GM23338 (cell line): ENCODE measurements at regions not wholly inside any gene's neighbourhood (a gene's known extent, or its start where the extent isn't known, plus 50 kb on each side); places are given as distances from the start of the nearest gene placed in this dataset.

ENCODE experiments used
- ATAC-seq: fragments of 200-7000 bp; cut with Tn5 transposase; 3 replicates; pipeline ENCODE4 v1.9.1; 2020
- DNase-seq: peaks from one replicate; pipeline ENCODE4 v3.0.0-alpha.2; 2015; ENCODE audit warnings: low spot score
- H2AFZ ChIP-seq: fragments of 200-600 bp; sonication (generic); 2 replicates; pipeline ENCODE4 v1.8.0; 2016; ENCODE audit warnings: antibody characterized with exemption, mild to moderate bottlenecking, moderate library complexity
- H3F3A ChIP-seq: fragments of 200-600 bp; sonication (generic); replicated peaks from 2 replicates; pipeline ENCODE4 v1.8.0; 2017; ENCODE audit warnings: antibody characterized with exemption, mixed run types, low read depth
- H3K27ac ChIP-seq: fragments of 200-600 bp; sonication (generic); 2 replicates; pipeline ENCODE4 v1.6.1; 2016; ENCODE audit warnings: low read depth
- H3K27me3 ChIP-seq: fragments of 200-600 bp; sonication (generic); 2 replicates; pipeline ENCODE4 v1.8.0; 2016; ENCODE audit warnings: mild to moderate bottlenecking, mixed run types, moderate library complexity; ENCODE audit not compliant: insufficient read depth
- H3K36me3 ChIP-seq: fragments of 200-600 bp; sonication (generic); 2 replicates; pipeline ENCODE4 v1.8.0; 2016; ENCODE audit warnings: mild to moderate bottlenecking; ENCODE audit not compliant: insufficient read depth
- H3K4me1 ChIP-seq: fragments of 200-600 bp; sonication (generic); 2 replicates; pipeline ENCODE4 v1.8.0; 2016; ENCODE audit warnings: mild to moderate bottlenecking, moderate library complexity; ENCODE audit not compliant: insufficient read depth
- H3K4me2 ChIP-seq: fragments of 200-600 bp; sonication (generic); 2 replicates; pipeline ENCODE4 v1.7.1; 2017; ENCODE audit warnings: mixed run types
- H3K4me3 ChIP-seq: fragments of 200-600 bp; sonication (generic); 2 replicates; pipeline ENCODE4 v1.6.1; 2016; ENCODE audit warnings: mixed run types
- H3K79me2 ChIP-seq: fragments of 200-600 bp; sonication (generic); replicated peaks from 2 replicates; pipeline ENCODE4 v1.8.0; 2017; ENCODE audit warnings: mild to moderate bottlenecking; ENCODE audit not compliant: insufficient read depth
- H3K9me2 ChIP-seq: fragments of 200-600 bp; sonication (generic); 2 replicates; pipeline ENCODE4 v1.8.0; 2017; ENCODE audit not compliant: insufficient read depth
- H4K20me1 ChIP-seq: fragments of 200-600 bp; sonication (generic); replicated peaks from 2 replicates; pipeline ENCODE4 v1.8.0; 2017; ENCODE audit warnings: mild to moderate bottlenecking; ENCODE audit not compliant: insufficient read depth
- H3K27ac Mint-ChIP-seq: 2 replicates; pipeline ENCODE4 v1.8.0; 2020; ENCODE audit warnings: inconsistent platforms, mild to moderate bottlenecking, moderate library complexity, mixed read lengths
- H3K27me3 Mint-ChIP-seq: 3 replicates; pipeline ENCODE4 v1.8.0; 2022; ENCODE audit warnings: low read depth, mild to moderate bottlenecking, moderate library complexity, mixed read lengths, inconsistent platforms; ENCODE audit not compliant: insufficient read depth, poor library complexity
- H3K36me3 Mint-ChIP-seq: 3 replicates; pipeline ENCODE4 v1.8.0; 2021; ENCODE audit warnings: low read depth, mild to moderate bottlenecking, inconsistent platforms, moderate library complexity, mixed read lengths
- H3K4me1 Mint-ChIP-seq: 3 replicates; pipeline ENCODE4 v1.8.0; 2020; ENCODE audit warnings: mild to moderate bottlenecking, inconsistent platforms, mixed read lengths
- H3K4me3 Mint-ChIP-seq: 3 replicates; pipeline ENCODE4 v1.8.0; 2021; ENCODE audit warnings: moderate library complexity, mild to moderate bottlenecking, inconsistent platforms, mixed read lengths
- H3K9me3 Mint-ChIP-seq: 3 replicates; pipeline ENCODE4 v1.8.0; 2020; ENCODE audit warnings: moderate library complexity, mild to moderate bottlenecking, inconsistent platforms, mixed read lengths
- CREB1 ChIP-seq: fragments of 250-450 bp; sonication (Bioruptor Pico); IDR thresholded peaks from 2 replicates; pipeline ENCODE4 v1.5.0; 2020; ENCODE audit warnings: low read depth, mild to moderate bottlenecking, moderate library complexity
- EZH2 ChIP-seq: fragments of 200-600 bp; sonication (generic); IDR thresholded peaks from one replicate; pipeline ENCODE4 v1.8.0; 2017; ENCODE audit warnings: antibody characterized with exemption, mild to moderate bottlenecking, low read depth; ENCODE audit not compliant: unreplicated experiment
- EZH2phosphoT487 ChIP-seq: fragments of 200-600 bp; sonication (generic); IDR thresholded peaks from one replicate; pipeline ENCODE4 v1.8.1; 2018; ENCODE audit warnings: antibody characterized with exemption; ENCODE audit not compliant: unreplicated experiment
- JUNB ChIP-seq: IDR thresholded peaks from one replicate; pipeline ENCODE4 v1.6.1; 2016; ENCODE audit warnings: antibody characterized with exemption; ENCODE audit not compliant: unreplicated experiment
- STAT1 ChIP-seq: IDR thresholded peaks from one replicate; pipeline ENCODE4 v1.6.1; 2016; ENCODE audit warnings: antibody characterized with exemption; ENCODE audit not compliant: unreplicated experiment
- ZNF114 ChIP-seq: fragments of 250-450 bp; sonication (Bioruptor Pico); IDR thresholded peaks from 2 replicates; pipeline ENCODE4 v1.5.0; 2020; ENCODE audit warnings: mild to moderate bottlenecking, moderate library complexity
- ZNF462 ChIP-seq: fragments of 250-450 bp; sonication (Bioruptor Pico); IDR thresholded peaks from 2 replicates; pipeline ENCODE4 v1.5.0; 2020; ENCODE audit warnings: mild to moderate bottlenecking, moderate library complexity
- TF ChIP-seq, protein P1 (sequence below), 2 experiments: fragments of 200-600 bp in 1 of 2; sonication (generic) in 1 of 2; conservative IDR thresholded peaks; 2 replicates each; pipeline versions ENCODE4 v1.5.1 to v1.6.1; 2016 to 2017; ENCODE audit warnings: antibody characterized with exemption in 2 of 2, low read depth in 2 of 2, mild to moderate bottlenecking in 2 of 2, moderate library complexity in 1 of 2

- H3K4me3 Mint-ChIP-seq, result no peak overlapping the region
- no peak overlapping the region for H3K27ac Mint-ChIP-seq
- peaks cover 8% of the 10 kb centered on the region for H3K27me3 Mint-ChIP-seq
- no peaks in the 10 kb centered on the region for H3K4me1 Mint-ChIP-seq
- TF ChIP-seq ZNF462 (CRISPR knock-in tag), result no peak
- no peak for TF ChIP-seq EZH2phosphoT487
- no peak for TF ChIP-seq CREB1 (CRISPR knock-in tag)
- TF ChIP-seq JUNB, result no peak
- no peak for TF ChIP-seq ZNF114 (CRISPR knock-in tag)
- TF ChIP-seq, protein P1, sequence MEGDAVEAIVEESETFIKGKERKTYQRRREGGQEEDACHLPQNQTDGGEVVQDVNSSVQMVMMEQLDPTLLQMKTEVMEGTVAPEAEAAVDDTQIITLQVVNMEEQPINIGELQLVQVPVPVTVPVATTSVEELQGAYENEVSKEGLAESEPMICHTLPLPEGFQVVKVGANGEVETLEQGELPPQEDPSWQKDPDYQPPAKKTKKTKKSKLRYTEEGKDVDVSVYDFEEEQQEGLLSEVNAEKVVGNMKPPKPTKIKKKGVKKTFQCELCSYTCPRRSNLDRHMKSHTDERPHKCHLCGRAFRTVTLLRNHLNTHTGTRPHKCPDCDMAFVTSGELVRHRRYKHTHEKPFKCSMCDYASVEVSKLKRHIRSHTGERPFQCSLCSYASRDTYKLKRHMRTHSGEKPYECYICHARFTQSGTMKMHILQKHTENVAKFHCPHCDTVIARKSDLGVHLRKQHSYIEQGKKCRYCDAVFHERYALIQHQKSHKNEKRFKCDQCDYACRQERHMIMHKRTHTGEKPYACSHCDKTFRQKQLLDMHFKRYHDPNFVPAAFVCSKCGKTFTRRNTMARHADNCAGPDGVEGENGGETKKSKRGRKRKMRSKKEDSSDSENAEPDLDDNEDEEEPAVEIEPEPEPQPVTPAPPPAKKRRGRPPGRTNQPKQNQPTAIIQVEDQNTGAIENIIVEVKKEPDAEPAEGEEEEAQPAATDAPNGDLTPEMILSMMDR (conservative IDR thresholded peaks at IDR 0.05; ENCODE audit: low read depth in 2 of 2), result no peak
- TF ChIP-seq STAT1, result no peak
- TF ChIP-seq EZH2, result no peak
- H3K36me3 Mint-ChIP-seq, result peaks cover under 1% of the 10 kb centered on the region; the same call in 1 of the 3 replicates
- DNase-seq (no peak), ATAC-seq (no peak)
- no peak overlapping the region for H3K4me3 ChIP-seq
- H2AFZ ChIP-seq, result no peak overlapping the region
- no peaks in the 10 kb centered on the region for H3K4me1 ChIP-seq
- no peaks in the 10 kb centered on the region for H3K79me2 ChIP-seq
- H3K27me3 ChIP-seq, result no peaks in the 10 kb centered on the region
- H3F3A ChIP-seq, result no peaks in the 10 kb centered on the region
- H3K27ac ChIP-seq, result no peak overlapping the region
- no peak overlapping the region for H3K4me2 ChIP-seq
- H3K9me2 ChIP-seq, result 0 out of 2 replicates have a peak, but pooled peaks cover 6% of the 10 kb centered on the region
- H4K20me1 ChIP-seq, result no peaks in the 10 kb centered on the region
- H3K9me3 Mint-ChIP-seq, result peaks cover 1% of the 10 kb centered on the region
- no peaks in the 10 kb centered on the region for H3K36me3 ChIP-seq
Measured at GRCh38 chr15:93418566-93418965, 329.6 kb upstream of the RGMA start.
